ENCODE measurements at regions not wholly inside any gene's neighbourhood (a gene's known extent, or its start where the extent isn't known, plus 50 kb on each side); places are given as distances from the start of the nearest gene placed in this dataset.

GRCh38 chr20:21575981-21576740 lies 62.3 kb upstream of the NKX2-2 start:
- DNase-seq, result no peak

DNA sequence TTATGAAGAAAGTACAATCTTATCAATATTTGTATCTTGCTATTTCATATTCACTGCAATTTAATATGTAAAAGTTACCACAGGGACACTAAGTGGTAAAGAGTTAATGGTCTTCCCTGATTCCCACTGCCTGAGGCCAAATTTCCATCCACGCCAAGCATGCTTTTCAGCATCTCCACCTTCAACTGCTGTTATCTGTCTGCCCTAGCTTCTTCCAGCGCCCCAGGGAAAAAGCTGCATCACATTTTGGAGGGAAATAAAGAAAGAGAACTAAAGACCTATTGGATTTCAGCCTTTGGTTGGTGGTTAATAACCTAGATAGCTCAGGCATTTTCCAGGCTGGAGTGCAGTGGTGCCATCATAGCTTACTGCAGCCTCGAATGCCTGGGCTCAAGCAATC lies 61.3 kb upstream of the NKX2-2 start:
- DNase-seq, result no peak

DNA sequence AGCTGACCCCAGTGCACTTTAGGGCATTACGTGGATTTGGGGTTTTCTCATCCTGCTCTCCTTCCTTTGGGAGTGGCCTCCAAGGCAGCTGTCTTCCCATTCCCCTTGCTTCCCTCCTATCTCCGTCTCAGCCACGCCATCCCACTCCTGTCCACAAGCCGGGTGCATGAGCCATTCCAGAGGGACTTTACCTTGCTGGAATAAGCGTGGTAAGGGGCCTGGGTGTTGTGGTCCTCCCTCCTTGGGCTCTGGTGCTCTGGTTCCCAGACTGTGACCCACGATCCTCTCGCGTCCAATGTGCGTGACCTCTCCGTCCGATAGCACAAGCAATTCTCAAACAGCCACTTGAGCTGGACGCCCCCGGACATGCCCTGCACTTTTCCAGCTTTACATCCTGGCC lies 60.6 kb upstream of the NKX2-2 start:
- no peak for DNase-seq

DNA sequence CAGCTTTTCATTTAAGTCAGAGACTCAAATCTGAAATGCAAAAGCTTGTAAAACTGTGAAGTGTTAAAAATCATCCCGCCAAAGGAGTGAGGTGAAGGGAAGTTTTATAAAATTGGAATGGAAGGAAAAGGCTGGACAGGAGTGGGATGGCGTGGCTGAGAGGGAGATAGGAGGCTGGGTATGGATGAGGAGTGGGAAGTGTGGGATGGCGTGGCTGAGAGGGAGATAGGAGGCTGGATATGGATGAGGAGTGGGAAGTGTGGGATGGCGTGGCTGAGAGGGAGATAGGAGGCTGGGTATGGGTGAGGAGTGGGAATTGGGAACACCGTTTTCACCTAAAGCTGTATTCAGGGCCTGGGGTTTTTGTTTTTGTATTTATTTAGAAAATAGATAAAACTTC lies 59.4 kb upstream of the NKX2-2 start:
- DNase-seq, result no peak

- DNase-seq, result peak; percentile 46
Measured at GRCh38 chr20:21571841-21572690, 58.2 kb upstream of the NKX2-2 start.

GRCh38 chr20:21570285-21570992 lies 56.6 kb upstream of the NKX2-2 start:
- DNase-seq, result no peak

GRCh38 chr20:21569586-21569985 lies 55.7 kb upstream of the NKX2-2 start:
- no peak for DNase-seq

DNA sequence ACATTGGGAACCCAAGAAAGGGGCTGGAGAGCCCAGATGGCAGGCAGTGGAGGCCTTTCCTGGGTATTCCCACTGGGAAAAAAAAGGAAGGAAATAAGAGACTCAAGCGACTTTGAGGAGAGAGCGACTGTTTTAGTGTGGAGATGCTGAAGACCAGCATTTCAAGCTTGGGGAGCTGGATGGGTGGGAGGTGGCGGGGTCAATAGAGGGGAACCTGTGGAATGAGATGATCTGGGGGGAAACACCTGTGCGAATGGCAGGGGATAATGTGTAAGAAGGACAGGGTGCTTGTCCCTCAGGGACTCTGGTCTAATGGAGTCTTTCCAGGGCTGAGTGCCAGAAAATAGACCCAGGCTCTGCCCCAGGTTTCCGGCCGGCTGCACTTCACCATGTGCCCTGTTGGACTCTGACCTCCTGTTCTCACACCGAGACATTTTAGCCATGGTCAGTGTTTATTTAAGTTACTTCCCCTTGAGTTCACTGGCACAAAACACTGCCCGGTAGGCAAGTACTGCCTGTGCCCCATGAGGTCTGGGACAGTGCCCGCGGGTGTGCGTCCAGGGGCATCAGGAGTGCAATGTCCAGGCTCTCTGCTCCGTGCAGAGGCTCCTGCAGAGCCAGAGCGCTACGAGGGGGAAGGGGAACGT lies 50.4 kb upstream of the NKX2-2 start:
- no peak for DNase-seq
